ENCODE measurements at regions not wholly inside any gene's neighbourhood (a gene's known extent, or its start where the extent isn't known, plus 50 kb on each side); places are given as distances from the start of the nearest gene placed in this dataset.

- Histone ChIP-seq H3K27me3 (ENCODE audit: control insufficient read depth in 2 of 2, insufficient read depth in 2 of 2, low read length in 2 of 2) (no peaks in the 10 kb centered on the region), H3K27ac (ENCODE audit: low read depth in 2 of 2, low read length in 2 of 2) (no peak overlapping the region), H3K4me1 (ENCODE audit: control insufficient read depth in 2 of 2, insufficient read depth in 2 of 2, low read length in 2 of 2) (no peaks in the 10 kb centered on the region), H3K9me3 (ENCODE audit: control insufficient read depth in 2 of 2, low read length in 2 of 2) (no peaks in the 10 kb centered on the region), H3K36me3 (ENCODE audit: control insufficient read depth in 2 of 2, insufficient read depth in 2 of 2, low read length in 2 of 2) (no peaks in the 10 kb centered on the region), H3K9ac (ENCODE audit: low read depth in 1 of 2, low read length in 2 of 2) (no peak overlapping the region), H3K4me3 (ENCODE audit: low read length in 2 of 2) (no peak overlapping the region)
These were observed 944.0 kb downstream of the MAT2B start for GRCh38 chr5:164449460-164449859.

- Histone ChIP-seq H3K27ac (ENCODE audit: low read depth in 2 of 2, low read length in 2 of 2) (no peak overlapping the region), H3K9me3 (ENCODE audit: control insufficient read depth in 2 of 2, low read length in 2 of 2) (no peaks in the 10 kb centered on the region), H3K4me1 (ENCODE audit: control insufficient read depth in 2 of 2, insufficient read depth in 2 of 2, low read length in 2 of 2) (no peaks in the 10 kb centered on the region), H3K27me3 (ENCODE audit: control insufficient read depth in 2 of 2, insufficient read depth in 2 of 2, low read length in 2 of 2) (no peaks in the 10 kb centered on the region), H3K36me3 (ENCODE audit: control insufficient read depth in 2 of 2, insufficient read depth in 2 of 2, low read length in 2 of 2) (no peaks in the 10 kb centered on the region), H3K9ac (ENCODE audit: low read depth in 1 of 2, low read length in 2 of 2) (no peak overlapping the region), H3K4me3 (ENCODE audit: low read length in 2 of 2) (no peak overlapping the region)
These were observed 960.6 kb downstream of the MAT2B start for GRCh38 chr5:164466033-164466432.

- Histone ChIP-seq H3K4me1 (ENCODE audit: control insufficient read depth in 2 of 2, insufficient read depth in 2 of 2, low read length in 2 of 2) (no peaks in the 10 kb centered on the region), H3K27me3 (ENCODE audit: control insufficient read depth in 2 of 2, insufficient read depth in 2 of 2, low read length in 2 of 2) (no peaks in the 10 kb centered on the region), H3K36me3 (ENCODE audit: control insufficient read depth in 2 of 2, insufficient read depth in 2 of 2, low read length in 2 of 2) (no peaks in the 10 kb centered on the region), H3K9ac (ENCODE audit: low read depth in 1 of 2, low read length in 2 of 2) (no peak overlapping the region), H3K9me3 (ENCODE audit: control insufficient read depth in 2 of 2, low read length in 2 of 2) (no peaks in the 10 kb centered on the region), H3K27ac (ENCODE audit: low read depth in 2 of 2, low read length in 2 of 2) (no peak overlapping the region), H3K4me3 (ENCODE audit: low read length in 2 of 2) (no peak overlapping the region)
These were observed 964.9 kb downstream of the MAT2B start for GRCh38 chr5:164470312-164470711.

GRCh38 chr5:164472165-164472564 is 966.7 kb downstream of the MAT2B start:
- H3K4me3 ChIP-seq (ENCODE audit: low read length in 2 of 2) = no peak overlapping the region

GRCh38 chr5:164475339-164475977 is 970.0 kb downstream of the MAT2B start:
- Histone ChIP-seq H3K9ac (ENCODE audit: low read depth in 1 of 2, low read length in 2 of 2) (no peak overlapping the region), H3K36me3 (ENCODE audit: control insufficient read depth in 2 of 2, insufficient read depth in 2 of 2, low read length in 2 of 2) (no peaks in the 10 kb centered on the region), H3K27me3 (ENCODE audit: control insufficient read depth in 2 of 2, insufficient read depth in 2 of 2, low read length in 2 of 2) (no peaks in the 10 kb centered on the region), H3K9me3 (ENCODE audit: control insufficient read depth in 2 of 2, low read length in 2 of 2) (no peaks in the 10 kb centered on the region), H3K27ac (ENCODE audit: low read depth in 2 of 2, low read length in 2 of 2) (no peak overlapping the region), H3K4me3 (ENCODE audit: low read length in 2 of 2) (no peak overlapping the region), H3K4me1 (ENCODE audit: control insufficient read depth in 2 of 2, insufficient read depth in 2 of 2, low read length in 2 of 2) (no peaks in the 10 kb centered on the region)

More at GRCh38 chr5:164472165-164472564, 966.7 kb downstream of the MAT2B start:
- Histone ChIP-seq H3K27ac (ENCODE audit: low read depth in 2 of 2, low read length in 2 of 2) (no peak overlapping the region), H3K4me1 (ENCODE audit: control insufficient read depth in 2 of 2, insufficient read depth in 2 of 2, low read length in 2 of 2) (no peaks in the 10 kb centered on the region), H3K27me3 (ENCODE audit: control insufficient read depth in 2 of 2, insufficient read depth in 2 of 2, low read length in 2 of 2) (no peaks in the 10 kb centered on the region), H3K9ac (ENCODE audit: low read depth in 1 of 2, low read length in 2 of 2) (no peak overlapping the region), H3K36me3 (ENCODE audit: control insufficient read depth in 2 of 2, insufficient read depth in 2 of 2, low read length in 2 of 2) (no peaks in the 10 kb centered on the region), H3K9me3 (ENCODE audit: control insufficient read depth in 2 of 2, low read length in 2 of 2) (no peaks in the 10 kb centered on the region)

GRCh38 chr5:164481270-164481669 is 975.9 kb downstream of the MAT2B start:
- Histone ChIP-seq H3K4me1 (ENCODE audit: control insufficient read depth in 2 of 2, insufficient read depth in 2 of 2, low read length in 2 of 2) (no peaks in the 10 kb centered on the region), H3K36me3 (ENCODE audit: control insufficient read depth in 2 of 2, insufficient read depth in 2 of 2, low read length in 2 of 2) (no peaks in the 10 kb centered on the region), H3K4me3 (ENCODE audit: low read length in 2 of 2) (no peak overlapping the region), H3K9ac (ENCODE audit: low read depth in 1 of 2, low read length in 2 of 2) (no peak overlapping the region), H3K27me3 (ENCODE audit: control insufficient read depth in 2 of 2, insufficient read depth in 2 of 2, low read length in 2 of 2) (no peaks in the 10 kb centered on the region), H3K27ac (ENCODE audit: low read depth in 2 of 2, low read length in 2 of 2) (no peak overlapping the region), H3K9me3 (ENCODE audit: control insufficient read depth in 2 of 2, low read length in 2 of 2) (no peaks in the 10 kb centered on the region)

GRCh38 chr5:164482351-164482750 is 976.9 kb downstream of the MAT2B start:
- H3K4me1 ChIP-seq (ENCODE audit: control insufficient read depth in 2 of 2, insufficient read depth in 2 of 2, low read length in 2 of 2) = no peaks in the 10 kb centered on the region
- H3K4me3 ChIP-seq (ENCODE audit: low read length in 2 of 2) = no peak overlapping the region
- no peaks in the 10 kb centered on the region for H3K27me3 ChIP-seq (ENCODE audit: control insufficient read depth in 2 of 2, insufficient read depth in 2 of 2, low read length in 2 of 2)
- H3K27ac ChIP-seq (ENCODE audit: low read depth in 2 of 2, low read length in 2 of 2) = no peak overlapping the region
- no peak overlapping the region for H3K9ac ChIP-seq (ENCODE audit: low read depth in 1 of 2, low read length in 2 of 2)
- H3K9me3 ChIP-seq (ENCODE audit: control insufficient read depth in 2 of 2, low read length in 2 of 2) = no peaks in the 10 kb centered on the region
- H3K36me3 ChIP-seq (ENCODE audit: control insufficient read depth in 2 of 2, insufficient read depth in 2 of 2, low read length in 2 of 2) = no peaks in the 10 kb centered on the region

- Histone ChIP-seq H3K4me1 (ENCODE audit: control insufficient read depth in 2 of 2, insufficient read depth in 2 of 2, low read length in 2 of 2) (no peaks in the 10 kb centered on the region), H3K4me3 (ENCODE audit: low read length in 2 of 2) (no peak overlapping the region), H3K36me3 (ENCODE audit: control insufficient read depth in 2 of 2, insufficient read depth in 2 of 2, low read length in 2 of 2) (no peaks in the 10 kb centered on the region), H3K9me3 (ENCODE audit: control insufficient read depth in 2 of 2, low read length in 2 of 2) (no peaks in the 10 kb centered on the region), H3K9ac (ENCODE audit: low read depth in 1 of 2, low read length in 2 of 2) (no peak overlapping the region), H3K27ac (ENCODE audit: low read depth in 2 of 2, low read length in 2 of 2) (no peak overlapping the region), H3K27me3 (ENCODE audit: control insufficient read depth in 2 of 2, insufficient read depth in 2 of 2, low read length in 2 of 2) (no peaks in the 10 kb centered on the region)
These were observed 979.5 kb downstream of the MAT2B start for GRCh38 chr5:164484948-164485347.

- Histone ChIP-seq H3K27ac (ENCODE audit: low read depth in 2 of 2, low read length in 2 of 2) (no peak overlapping the region), H3K9me3 (ENCODE audit: control insufficient read depth in 2 of 2, low read length in 2 of 2) (no peaks in the 10 kb centered on the region), H3K9ac (ENCODE audit: low read depth in 1 of 2, low read length in 2 of 2) (no peak overlapping the region), H3K36me3 (ENCODE audit: control insufficient read depth in 2 of 2, insufficient read depth in 2 of 2, low read length in 2 of 2) (no peaks in the 10 kb centered on the region), H3K4me1 (ENCODE audit: control insufficient read depth in 2 of 2, insufficient read depth in 2 of 2, low read length in 2 of 2) (no peaks in the 10 kb centered on the region), H3K4me3 (ENCODE audit: low read length in 2 of 2) (no peak overlapping the region), H3K27me3 (ENCODE audit: control insufficient read depth in 2 of 2, insufficient read depth in 2 of 2, low read length in 2 of 2) (no peaks in the 10 kb centered on the region)
These were observed 982.5 kb downstream of the MAT2B start for GRCh38 chr5:164487939-164488338.

- H3K4me1 ChIP-seq (ENCODE audit: control insufficient read depth in 2 of 2, insufficient read depth in 2 of 2, low read length in 2 of 2) = no peaks in the 10 kb centered on the region
- no peaks in the 10 kb centered on the region for H3K9me3 ChIP-seq (ENCODE audit: control insufficient read depth in 2 of 2, low read length in 2 of 2)
- H3K36me3 ChIP-seq (ENCODE audit: control insufficient read depth in 2 of 2, insufficient read depth in 2 of 2, low read length in 2 of 2) = no peaks in the 10 kb centered on the region
- H3K27ac ChIP-seq (ENCODE audit: low read depth in 2 of 2, low read length in 2 of 2) = no peak overlapping the region
- no peak overlapping the region for H3K9ac ChIP-seq (ENCODE audit: low read depth in 1 of 2, low read length in 2 of 2)
- no peaks in the 10 kb centered on the region for H3K27me3 ChIP-seq (ENCODE audit: control insufficient read depth in 2 of 2, insufficient read depth in 2 of 2, low read length in 2 of 2)
- H3K4me3 ChIP-seq (ENCODE audit: low read length in 2 of 2) = no peak overlapping the region
These were observed 992.1 kb downstream of the MAT2B start for GRCh38 chr5:164497311-164498064.

All from mucosa of rectum (tissue), 2 donors.